ENCODE measurements at regions not wholly inside any gene's neighbourhood (a gene's known extent, or its start where the extent isn't known, plus 50 kb on each side); places are given as distances from the start of the nearest gene placed in this dataset.

DNA sequence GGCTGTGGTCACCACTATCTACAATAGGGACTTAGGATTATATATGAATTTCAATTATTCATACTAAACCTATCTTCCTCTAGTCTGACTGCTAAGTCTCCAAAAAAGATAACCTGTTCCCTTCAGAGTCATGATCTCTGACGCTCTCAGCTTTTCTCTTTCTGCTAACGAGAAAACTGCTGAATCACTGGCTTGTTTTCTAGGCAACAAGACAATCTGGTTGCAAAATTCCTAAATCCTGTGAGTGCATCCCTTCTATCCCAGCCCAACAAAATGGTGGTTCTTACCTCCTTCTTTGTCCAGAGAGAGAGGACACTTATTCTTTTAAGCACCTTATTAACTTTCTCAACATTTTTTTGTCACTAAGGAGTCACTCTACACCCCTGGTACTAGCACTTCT is 312.3 kb upstream of the PKDCC start:
- no peaks in the 10 kb centered on the region for H3K4me1 ChIP-seq
- no peaks in the 10 kb centered on the region for H3K36me3 ChIP-seq
- DNase-seq: no peak
- H3K27ac ChIP-seq: no peak overlapping the region
- H3K4me3 ChIP-seq: no peak overlapping the region
- intact Hi-C loops (cut with DNase I; ENCODE audit: low total_unique reads): no loop called here
- no peaks in the 10 kb centered on the region for H3K9me3 ChIP-seq
- TF ChIP-seq CTCF (IDR thresholded peaks at IDR 0.05): no peak
- TF ChIP-seq POLR2A (IDR thresholded peaks at IDR 0.05): no peak
- no peaks in the 10 kb centered on the region for H3K27me3 ChIP-seq

GRCh38 chr2:41736105-41736567 is 311.7 kb upstream of the PKDCC start:
- Histone ChIP-seq H3K27ac (no peak overlapping the region), H3K27me3 (no peaks in the 10 kb centered on the region), H3K4me3 (no peak overlapping the region), H3K36me3 (no peaks in the 10 kb centered on the region), H3K9me3 (no peaks in the 10 kb centered on the region), H3K4me1 (no peaks in the 10 kb centered on the region)
- no peak for TF ChIP-seq CTCF (IDR thresholded peaks at IDR 0.05)
- TF ChIP-seq POLR2A (IDR thresholded peaks at IDR 0.05): no peak
- intact Hi-C loops (cut with DNase I; ENCODE audit: low total_unique reads): no loop called here
- DNase-seq: no peak

- no peak overlapping the region for H3K4me3 ChIP-seq
- H3K4me1 ChIP-seq: no peaks in the 10 kb centered on the region
- no peak overlapping the region for H3K27ac ChIP-seq
- TF ChIP-seq CTCF (IDR thresholded peaks at IDR 0.05) (no peak), POLR2A (IDR thresholded peaks at IDR 0.05) (no peak)
- intact Hi-C loops (cut with DNase I; ENCODE audit: low total_unique reads): no loop called here
- no peaks in the 10 kb centered on the region for H3K36me3 ChIP-seq
- no peak for DNase-seq
- no peaks in the 10 kb centered on the region for H3K27me3 ChIP-seq
- H3K9me3 ChIP-seq: no peaks in the 10 kb centered on the region
Observed at GRCh38 chr2:41736586-41736985, 311.2 kb upstream of the PKDCC start.

DNA sequence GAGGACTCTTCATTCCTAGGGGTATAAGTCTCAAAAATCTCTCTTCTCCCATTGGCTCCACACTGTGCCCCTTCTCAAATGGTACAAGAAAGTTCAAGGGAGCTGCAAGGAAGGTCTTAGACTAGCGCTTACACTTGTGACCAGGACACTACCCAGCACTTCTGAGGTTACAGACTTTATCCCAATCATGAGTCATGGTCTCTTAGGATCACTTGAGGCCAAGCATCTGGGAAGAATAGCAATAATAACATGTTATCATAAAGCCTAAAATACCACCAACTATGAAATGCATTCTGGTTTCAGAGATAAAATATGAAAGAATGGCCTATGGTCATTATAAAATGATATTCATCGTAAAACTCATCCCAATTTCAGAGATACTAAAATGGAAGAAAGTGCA is 309.9 kb upstream of the PKDCC start:
- H3K27ac ChIP-seq: no peak overlapping the region
- intact Hi-C loops (cut with DNase I; ENCODE audit: low total_unique reads): no loop called here
- no peaks in the 10 kb centered on the region for H3K36me3 ChIP-seq
- H3K27me3 ChIP-seq: no peaks in the 10 kb centered on the region
- no peaks in the 10 kb centered on the region for H3K9me3 ChIP-seq
- no peak for DNase-seq
- TF ChIP-seq POLR2A (IDR thresholded peaks at IDR 0.05) (no peak), CTCF (IDR thresholded peaks at IDR 0.05) (no peak)
- no peaks in the 10 kb centered on the region for H3K4me1 ChIP-seq
- no peak overlapping the region for H3K4me3 ChIP-seq

DNA sequence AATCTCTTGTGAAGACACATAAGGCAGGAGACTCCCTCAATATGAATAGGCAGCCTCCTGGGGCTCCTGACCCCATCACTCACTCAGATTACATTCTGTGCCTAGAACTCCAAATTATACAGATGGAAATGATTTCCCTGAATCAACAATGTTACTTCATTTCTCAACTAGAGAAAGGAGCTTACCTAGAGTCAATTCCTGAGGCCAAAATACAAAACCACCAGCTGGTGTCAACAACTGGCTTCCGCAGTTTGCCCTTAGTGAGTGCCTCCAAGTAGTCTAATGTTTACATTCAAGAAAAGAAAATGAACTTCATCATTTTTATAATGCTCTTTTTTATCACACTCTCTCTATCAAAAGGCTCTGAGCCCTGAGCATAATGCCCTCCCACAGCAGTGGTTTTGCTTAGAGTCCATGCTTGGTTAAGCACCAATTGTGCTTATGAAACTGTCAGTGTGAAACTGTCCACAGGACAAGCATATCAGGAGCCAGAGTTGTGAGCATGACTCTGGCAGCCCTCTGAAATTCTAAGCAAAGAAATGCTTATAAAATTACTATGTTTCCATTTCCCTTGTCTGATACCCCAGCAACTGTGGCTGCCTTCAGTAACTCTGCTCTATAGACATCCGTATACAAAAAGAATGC is 305.7 kb upstream of the PKDCC start:
- TF ChIP-seq CTCF (IDR thresholded peaks at IDR 0.05) (no peak), POLR2A (IDR thresholded peaks at IDR 0.05) (no peak)
- Histone ChIP-seq H3K9me3 (no peaks in the 10 kb centered on the region), H3K4me3 (no peak overlapping the region), H3K4me1 (no peaks in the 10 kb centered on the region), H3K36me3 (no peaks in the 10 kb centered on the region), H3K27ac (no peak overlapping the region), H3K27me3 (no peaks in the 10 kb centered on the region)
- DNase-seq: no peak
- intact Hi-C loops (cut with DNase I; ENCODE audit: low total_unique reads): no loop called here

Measured in uterus (tissue), 3 donors.